Smooth muscle cell (in vitro differentiated cells): ENCODE measurements at regions not wholly inside any gene's neighbourhood (a gene's known extent, or its start where the extent isn't known, plus 50 kb on each side); places are given as distances from the start of the nearest gene placed in this dataset.

Experiments
- DNase-seq: peaks from one replicate; lab custom pipeline; 2025; ENCODE audit not compliant: unreplicated experiment; lab: John Stamatoyannopoulos, UW
- H2AFZ ChIP-seq: fragments of 200-600 bp; sonication (generic); 2 replicates; pipeline ENCODE4 v1.6.0; 2016; ENCODE audit warnings: antibody characterized with exemption, low read depth, mild to moderate bottlenecking
- H3F3A ChIP-seq: fragments of 200-600 bp; sonication (generic); 2 replicates; pipeline ENCODE4 v1.6.0; 2017; ENCODE audit warnings: antibody characterized with exemption, low read depth
- H3K27ac ChIP-seq: fragments of 200-600 bp; sonication (generic); 2 replicates; pipeline ENCODE4 v1.5.1; 2016; ENCODE audit warnings: low read depth, mild to moderate bottlenecking
- H3K27me3 ChIP-seq: fragments of 200-600 bp; sonication (generic); 2 replicates; pipeline ENCODE4 v1.6.1; 2016; ENCODE audit warnings: low read depth, mild to moderate bottlenecking
- H3K36me3 ChIP-seq: fragments of 200-600 bp; sonication (generic); 2 replicates; pipeline ENCODE4 v1.5.1; 2016; ENCODE audit warnings: low read depth
- H3K4me1 ChIP-seq: fragments of 200-600 bp; sonication (generic); 2 replicates; pipeline ENCODE4 v1.5.1; 2016; ENCODE audit warnings: low read depth
- H3K4me2 ChIP-seq: fragments of 200-600 bp; sonication (generic); 2 replicates; pipeline ENCODE4 v1.6.0; 2016; ENCODE audit warnings: mild to moderate bottlenecking
- H3K4me3 ChIP-seq: fragments of 200-600 bp; sonication (generic); 2 replicates; pipeline ENCODE4 v1.5.1; 2016; ENCODE audit warnings: mild to moderate bottlenecking
- H3K79me2 ChIP-seq: fragments of 200-600 bp; sonication (generic); 2 replicates; pipeline ENCODE4 v1.6.0; 2016; ENCODE audit warnings: low read depth, mild to moderate bottlenecking
- H3K9ac ChIP-seq: fragments of 200-600 bp; sonication (generic); 2 replicates; pipeline ENCODE4 v1.6.0; 2016; ENCODE audit warnings: low read depth
- H3K9me3 ChIP-seq: fragments of 200-600 bp; sonication (generic); replicated peaks from 2 replicates; pipeline ENCODE4 v1.5.1; 2016; ENCODE audit warnings: low read depth
- H4K20me1 ChIP-seq: fragments of 200-600 bp; sonication (generic); 2 replicates; pipeline ENCODE4 v1.6.0; 2016; ENCODE audit warnings: low read depth
- CTCF ChIP-seq: fragments of 200-600 bp; sonication (generic); IDR thresholded peaks from 2 replicates; pipeline ENCODE4 v1.5.1; 2017; ENCODE audit warnings: borderline replicate concordance, mild to moderate bottlenecking, antibody characterized with exemption; ENCODE audit not compliant: insufficient read depth, poor library complexity, severe bottlenecking
- WGBS: methylation state at CpG from one replicate; pipeline ENCODE4 v1.1.7; 2016; ENCODE audit warnings: low lambda C conversion rate; 5-methylcytosine and 5-hydroxymethylcytosine counted together

- Histone ChIP-seq H3K4me3 (no peak overlapping the region), H3K27ac (no peak overlapping the region), H3K4me2 (no peak overlapping the region), H2AFZ (no peak overlapping the region), H3K4me1 (peaks cover 18% of the 10 kb centered on the region), H3K36me3 (no peaks in the 10 kb centered on the region), H3F3A (no peaks in the 10 kb centered on the region), H3K27me3 (no peaks in the 10 kb centered on the region), H3K9me3 (no peaks in the 10 kb centered on the region), H3K9ac (no peak overlapping the region), H3K79me2 (no peaks in the 10 kb centered on the region), H4K20me1 (no peaks in the 10 kb centered on the region)
- no peak for DNase-seq
- no peak for TF ChIP-seq CTCF
Measured at GRCh38 chr2:147473075-147473474, 371.8 kb upstream of the ACVR2A start.

DNA sequence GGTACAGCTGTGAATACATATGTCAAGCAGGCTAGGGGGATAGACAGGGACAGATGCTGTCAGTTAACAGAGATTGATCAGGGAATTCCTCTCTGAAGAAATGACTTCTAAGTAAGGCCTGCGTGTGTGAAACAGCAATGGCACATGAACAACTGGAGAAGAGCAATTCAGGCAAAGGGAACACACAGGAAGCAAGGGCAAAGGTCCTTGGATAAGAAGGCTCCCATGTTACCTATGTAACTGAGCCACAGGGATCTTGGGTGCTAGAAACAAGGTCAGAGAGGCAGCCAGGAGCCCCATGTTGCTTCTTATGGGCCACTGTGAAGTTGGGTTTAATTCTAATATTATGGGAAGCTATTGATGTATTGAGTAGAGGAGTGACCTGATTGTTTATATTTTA is 373.7 kb upstream of the ACVR2A start:
- Histone ChIP-seq H3F3A (no peaks in the 10 kb centered on the region), H3K27me3 (no peaks in the 10 kb centered on the region), H3K4me1 (peaks cover 18% of the 10 kb centered on the region), H2AFZ (no peak overlapping the region), H3K4me2 (no peak overlapping the region), H3K9ac (no peak overlapping the region), H3K27ac (no peak overlapping the region), H4K20me1 (no peaks in the 10 kb centered on the region), H3K79me2 (no peaks in the 10 kb centered on the region), H3K9me3 (no peaks in the 10 kb centered on the region), H3K4me3 (no peak overlapping the region), H3K36me3 (no peaks in the 10 kb centered on the region)
- WGBS, result 89% methylated on average over 1 of the region's 1 CpG
- TF ChIP-seq CTCF, result no peak
- DNase-seq, result no peak

DNA sequence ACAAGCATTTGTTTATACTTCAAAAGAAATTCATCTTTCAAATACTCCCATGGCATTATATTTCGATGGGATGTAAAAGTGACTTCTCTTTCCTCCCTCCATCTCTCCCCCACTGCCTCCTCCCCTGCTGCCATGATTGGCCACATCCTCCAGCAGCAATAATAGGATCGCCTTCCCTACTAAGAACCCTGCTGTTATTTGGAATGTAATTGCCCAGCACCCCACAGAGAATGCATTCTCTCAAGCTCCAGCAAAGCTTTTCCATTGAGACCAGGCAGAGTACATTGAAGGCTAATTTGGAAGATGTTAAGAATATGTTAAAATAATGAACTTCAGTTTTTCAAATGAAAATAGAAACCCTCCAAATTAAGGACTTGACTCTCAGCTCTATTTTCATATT is 375.4 kb upstream of the ACVR2A start:
- no peaks in the 10 kb centered on the region for H3K9me3 ChIP-seq
- H4K20me1 ChIP-seq, result no peaks in the 10 kb centered on the region
- H3K36me3 ChIP-seq, result no peaks in the 10 kb centered on the region
- no peaks in the 10 kb centered on the region for H3K79me2 ChIP-seq
- no peak overlapping the region for H2AFZ ChIP-seq
- WGBS, result 48% methylated on average over 2 of the region's 2 CpGs
- H3F3A ChIP-seq, result no peaks in the 10 kb centered on the region
- TF ChIP-seq CTCF, result no peak
- H3K4me2 ChIP-seq, result no peak overlapping the region
- no peak overlapping the region for H3K27ac ChIP-seq
- H3K4me1 ChIP-seq, result peaks cover 18% of the 10 kb centered on the region
- no peak overlapping the region for H3K9ac ChIP-seq
- H3K27me3 ChIP-seq, result no peaks in the 10 kb centered on the region
- no peak overlapping the region for H3K4me3 ChIP-seq
- no peak for DNase-seq

DNA sequence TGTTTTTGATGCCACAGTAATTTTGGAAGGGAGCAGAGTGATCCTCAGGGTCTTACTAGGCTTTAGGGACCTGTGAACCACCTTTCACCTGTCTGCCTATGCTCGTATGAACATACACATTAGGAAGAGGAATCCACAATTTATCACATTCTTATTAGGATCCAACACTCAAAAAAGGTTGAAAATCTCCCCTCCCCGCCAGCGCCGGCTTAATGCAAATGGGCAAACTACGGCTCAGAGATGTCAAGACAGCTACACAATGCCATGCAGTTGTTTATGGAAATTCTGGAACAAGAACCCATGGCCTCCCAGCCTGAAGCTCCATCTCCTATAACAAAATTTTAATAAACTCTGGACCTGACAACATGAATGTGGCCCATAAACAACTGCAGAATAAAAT is 375.9 kb upstream of the ACVR2A start:
- no peak overlapping the region for H3K4me2 ChIP-seq
- WGBS, result 73% methylated on average over 5 of the region's 5 CpGs
- H3F3A ChIP-seq, result no peaks in the 10 kb centered on the region
- no peak overlapping the region for H3K27ac ChIP-seq
- peaks cover 18% of the 10 kb centered on the region for H3K4me1 ChIP-seq
- TF ChIP-seq CTCF, result no peak
- no peaks in the 10 kb centered on the region for H3K36me3 ChIP-seq
- no peaks in the 10 kb centered on the region for H4K20me1 ChIP-seq
- H3K9ac ChIP-seq, result no peak overlapping the region
- H3K9me3 ChIP-seq, result no peaks in the 10 kb centered on the region
- no peak for DNase-seq
- no peak overlapping the region for H2AFZ ChIP-seq
- H3K27me3 ChIP-seq, result no peaks in the 10 kb centered on the region
- no peak overlapping the region for H3K4me3 ChIP-seq
- H3K79me2 ChIP-seq, result no peaks in the 10 kb centered on the region
